GM19035 (cell line): ENCODE measurements at regions not wholly inside any gene's neighbourhood (a gene's known extent, or its start where the extent isn't known, plus 50 kb on each side); places are given as distances from the start of the nearest gene placed in this dataset.

ENCODE experiments used
- ATAC-seq: cut with Tn5 transposase; IDR thresholded peaks from one replicate; pipeline ENCODE4 v1.9.1; 2021; ENCODE audit not compliant: unreplicated experiment

DNA sequence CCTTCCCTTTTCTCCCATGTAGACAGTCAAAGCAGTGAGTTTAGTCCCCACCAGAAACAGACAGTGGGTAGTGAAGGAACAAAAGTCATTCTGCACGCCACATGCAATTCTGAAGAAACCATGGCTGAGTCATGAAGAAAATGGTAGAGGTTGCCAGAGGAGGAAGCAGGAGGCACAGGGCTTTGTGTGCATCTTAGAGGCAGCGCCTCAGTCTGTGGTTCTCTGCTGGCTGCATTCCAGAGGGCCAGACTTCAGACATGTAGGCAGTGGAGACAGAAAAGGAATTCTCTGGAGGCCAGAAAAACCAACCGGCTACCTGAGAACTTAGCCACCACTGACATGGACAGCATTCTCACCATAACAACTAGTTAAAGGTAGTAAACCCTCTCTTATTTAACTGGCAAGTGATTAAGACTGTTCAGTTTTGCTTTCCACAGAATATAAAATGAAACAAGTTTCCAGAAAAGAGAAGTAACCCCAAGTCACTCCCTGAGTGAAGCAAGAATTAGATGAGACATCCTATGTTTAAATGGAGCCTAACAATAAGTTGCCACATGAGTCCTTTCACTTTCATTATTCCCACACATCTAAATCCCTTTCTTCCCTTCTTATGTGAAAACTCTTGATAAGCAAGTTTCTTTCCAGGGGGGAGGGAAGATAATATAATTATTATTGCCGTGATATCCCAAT is 556.1 kb downstream of the SOX6 start:
- ATAC-seq: no peak

DNA sequence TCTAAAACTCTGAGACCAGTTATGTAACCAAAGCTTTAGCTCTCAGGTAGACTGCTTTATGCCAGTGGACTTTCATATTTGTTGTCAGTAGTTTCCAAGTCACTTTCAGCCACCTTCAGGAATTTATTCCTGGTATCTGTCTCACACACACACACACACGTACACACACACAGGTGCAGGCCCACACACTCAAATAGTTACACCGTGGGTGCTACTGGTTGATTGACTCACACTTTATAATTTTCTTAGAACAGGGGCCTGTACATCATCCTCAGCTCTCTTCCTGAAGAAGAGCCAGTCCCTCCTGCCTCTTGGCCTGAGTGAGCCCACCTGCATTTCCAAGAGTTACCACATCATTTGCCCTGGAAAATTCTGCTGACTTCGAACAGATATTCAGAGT is 555.2 kb downstream of the SOX6 start:
- no peak for ATAC-seq

DNA sequence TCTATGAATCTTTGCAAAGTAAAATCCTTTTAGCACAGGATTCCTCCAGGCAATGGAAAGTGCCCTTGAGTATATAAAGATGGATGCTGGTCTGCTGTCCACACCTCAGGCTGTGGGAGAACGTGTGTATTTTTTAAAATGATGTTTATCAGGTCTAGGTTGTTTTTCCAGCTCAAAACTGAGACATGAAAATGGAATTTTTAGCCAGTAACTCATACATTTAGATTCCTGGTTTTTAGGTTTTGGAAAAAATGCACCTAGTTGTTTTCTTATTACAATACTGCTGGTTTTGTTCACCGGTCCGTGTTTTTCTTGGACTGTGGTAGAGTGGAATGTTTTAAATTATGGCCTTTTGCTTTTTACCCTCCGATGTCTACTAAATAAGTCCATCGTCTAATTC is 554.7 kb downstream of the SOX6 start:
- no peak for ATAC-seq

DNA sequence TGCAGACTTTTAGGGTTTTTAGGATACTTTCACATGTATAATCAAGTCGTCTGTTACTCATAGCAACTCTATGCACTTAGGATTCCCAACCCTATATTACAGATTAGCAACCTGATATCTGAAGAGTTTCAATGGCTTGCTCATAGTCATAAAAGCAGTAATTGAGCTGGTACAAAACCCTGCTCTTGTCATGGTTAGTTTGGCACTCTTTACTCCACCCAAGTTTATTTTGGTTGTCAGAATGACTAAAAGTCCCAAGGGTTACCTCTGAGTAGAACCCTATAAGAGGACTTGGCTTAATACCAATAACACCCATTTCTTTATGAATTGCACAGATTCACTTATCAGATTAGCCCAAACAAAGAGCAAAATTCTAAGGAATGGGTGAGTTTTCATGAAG is 550.6 kb downstream of the SOX6 start:
- ATAC-seq: no peak

DNA sequence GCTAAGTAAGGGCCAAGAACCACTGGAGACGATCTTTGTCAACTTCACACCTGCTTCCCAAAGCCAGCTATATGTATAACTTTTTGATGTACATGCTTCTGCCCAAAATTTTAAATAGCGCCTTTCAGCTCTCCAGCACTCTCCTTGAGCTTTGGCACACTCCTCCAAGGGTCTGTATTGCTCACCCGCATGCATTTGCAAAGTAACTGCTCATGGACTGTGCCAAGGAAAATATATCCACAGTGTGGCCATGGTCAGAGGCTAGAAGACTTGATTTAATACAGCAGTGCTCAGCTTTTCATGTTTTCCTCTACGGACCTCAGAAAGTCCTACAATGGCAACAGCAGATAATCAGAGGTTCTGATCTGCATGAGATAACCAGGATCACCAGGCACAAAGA is 550.1 kb downstream of the SOX6 start:
- no peak for ATAC-seq

DNA sequence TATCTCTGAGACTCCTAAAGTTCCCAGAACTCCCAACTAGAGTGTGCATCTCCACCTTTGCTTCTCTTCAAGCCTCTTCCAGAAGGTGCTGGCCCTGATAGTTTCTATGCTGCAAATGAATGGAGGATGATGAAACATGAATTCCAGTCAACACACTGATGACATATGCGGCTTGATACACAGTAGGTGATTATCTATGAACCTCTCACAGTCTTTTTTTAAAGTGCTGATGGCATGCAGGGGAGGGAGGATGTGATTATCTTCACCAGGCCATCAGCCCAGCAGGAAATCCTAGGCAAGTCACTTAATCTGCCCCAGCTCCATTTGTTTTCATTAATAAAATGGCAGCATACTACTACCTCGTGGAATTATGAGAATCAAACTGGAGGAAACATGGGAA is 548.5 kb downstream of the SOX6 start:
- no peak for ATAC-seq

DNA sequence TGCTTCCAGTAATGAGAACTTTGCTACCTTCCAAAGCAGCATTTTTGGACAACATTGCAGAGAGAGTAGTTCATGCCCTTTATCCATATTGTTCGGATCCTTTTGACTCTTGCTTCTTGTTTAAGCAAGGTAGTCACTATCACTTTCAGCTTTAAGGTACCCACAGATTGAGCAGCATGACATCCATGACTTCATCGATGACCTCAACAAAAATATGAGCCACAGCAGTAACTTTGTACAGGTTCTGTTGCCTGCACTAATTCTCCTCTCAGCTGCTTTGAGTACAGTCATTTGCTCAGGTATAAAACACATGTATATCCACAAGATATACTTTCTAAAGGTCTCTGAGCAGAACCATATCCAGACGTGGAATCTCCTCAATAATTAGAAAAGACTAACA is 546.3 kb downstream of the SOX6 start:
- no peak for ATAC-seq

DNA sequence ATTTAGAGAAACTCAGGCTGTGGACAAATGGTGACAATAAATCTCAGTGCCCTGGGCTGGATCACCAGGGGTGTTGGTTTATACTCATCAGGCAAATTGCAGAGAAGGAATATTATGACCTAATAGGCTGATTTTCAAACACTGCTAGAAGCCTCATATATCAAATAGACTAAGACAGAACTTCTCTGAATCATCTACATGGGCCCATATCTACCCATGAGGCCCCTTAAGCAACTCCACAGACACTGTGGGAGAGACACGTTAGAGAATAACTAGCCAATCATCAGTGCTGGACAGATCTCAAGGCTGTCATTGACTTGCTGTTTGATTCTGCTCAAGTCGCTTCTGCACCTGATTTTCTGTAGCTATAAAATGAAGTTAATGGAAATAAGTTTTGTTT is 545.8 kb downstream of the SOX6 start:
- ATAC-seq: no peak

DNA sequence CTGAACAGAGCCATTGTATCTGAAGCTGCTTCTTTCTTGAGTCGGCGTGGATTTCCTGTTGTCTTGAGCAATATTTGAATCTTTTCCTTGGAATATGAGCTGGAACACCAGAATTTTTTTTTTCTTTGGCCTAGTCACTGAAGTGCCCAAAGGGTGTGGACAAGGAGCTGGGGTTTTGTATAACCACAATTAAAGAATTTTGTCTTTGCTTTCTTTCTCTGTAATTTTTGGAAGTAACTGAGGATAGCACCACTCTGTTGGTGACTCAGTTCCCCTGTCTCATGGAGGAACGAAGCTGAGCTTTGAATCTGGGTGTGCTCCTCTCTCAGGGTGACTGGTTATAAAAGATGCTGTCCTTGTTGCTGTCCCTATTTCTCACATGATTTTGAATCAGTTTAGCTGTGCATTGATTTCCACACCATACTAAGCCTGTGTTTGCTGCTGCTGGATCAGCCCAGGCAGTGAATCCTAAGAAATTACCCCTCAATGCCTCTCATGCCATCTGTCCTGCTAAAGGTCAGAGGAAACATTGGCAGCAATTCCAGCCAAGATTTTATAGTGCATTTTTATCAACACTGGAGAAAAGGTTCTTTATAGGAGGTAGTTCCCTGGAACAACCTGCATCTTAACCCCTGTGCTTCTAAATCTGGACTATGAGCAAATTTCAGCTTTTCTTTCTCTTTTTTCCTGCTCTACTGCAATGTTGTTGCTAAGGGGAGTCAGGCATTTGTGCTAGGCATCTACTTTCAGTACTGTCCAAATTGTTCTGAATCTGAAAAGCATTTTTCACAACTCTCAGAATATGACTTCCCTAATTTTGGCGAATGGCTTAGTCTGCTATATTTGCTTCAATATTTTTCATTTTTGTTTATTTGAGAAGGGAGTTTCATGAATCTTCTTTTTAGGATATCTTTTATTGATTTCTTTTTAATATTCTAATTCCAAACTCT is 540.8 kb downstream of the SOX6 start:
- ATAC-seq: no peak

DNA sequence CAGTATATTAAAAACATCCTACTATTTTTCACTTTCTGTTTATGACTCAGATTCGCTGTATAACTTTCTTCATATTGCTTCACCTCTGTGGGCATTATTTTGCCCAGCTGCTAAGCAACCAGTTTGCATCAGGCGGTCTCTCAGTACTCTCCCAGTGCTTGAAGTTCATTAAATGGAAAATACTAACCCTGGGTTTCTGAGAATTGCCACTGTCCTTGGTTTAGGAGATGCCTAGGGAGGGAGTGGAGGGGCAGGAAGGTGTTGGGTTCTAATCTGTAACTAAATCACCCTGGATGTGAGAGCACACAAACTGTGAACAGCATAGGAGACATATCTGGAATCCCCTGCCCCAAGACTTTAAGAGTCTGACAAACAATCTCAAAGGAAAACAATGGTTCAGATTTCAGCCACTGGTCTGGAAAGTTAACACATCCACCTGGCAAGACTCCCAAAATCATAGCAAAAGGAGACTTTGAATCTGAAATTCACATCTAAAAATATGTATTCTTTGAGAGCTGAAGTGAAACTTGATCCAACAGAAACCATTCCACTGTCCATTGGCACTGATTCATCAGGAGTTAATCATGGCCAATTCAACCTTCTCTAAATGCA is 540.0 kb downstream of the SOX6 start:
- no peak for ATAC-seq

DNA sequence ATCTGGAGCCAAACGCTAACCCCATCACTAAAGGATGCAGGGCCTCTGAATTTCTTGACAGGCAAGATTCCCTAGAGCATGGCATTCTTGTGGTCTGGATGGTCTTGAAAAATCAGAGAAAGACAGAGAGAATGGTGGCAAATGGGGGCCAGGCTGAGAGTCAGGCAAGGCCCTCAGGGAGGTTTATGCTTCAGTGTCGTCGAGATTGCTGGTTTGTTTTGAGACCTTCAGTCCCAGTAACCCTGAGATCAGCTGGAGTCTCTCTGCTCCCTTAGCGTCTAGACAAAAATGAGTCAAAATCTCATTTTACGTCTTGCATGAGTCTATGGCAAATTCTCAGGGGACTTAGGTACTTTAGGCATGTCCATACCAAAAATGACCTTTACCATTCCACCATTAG is 539.3 kb downstream of the SOX6 start:
- no peak for ATAC-seq

DNA sequence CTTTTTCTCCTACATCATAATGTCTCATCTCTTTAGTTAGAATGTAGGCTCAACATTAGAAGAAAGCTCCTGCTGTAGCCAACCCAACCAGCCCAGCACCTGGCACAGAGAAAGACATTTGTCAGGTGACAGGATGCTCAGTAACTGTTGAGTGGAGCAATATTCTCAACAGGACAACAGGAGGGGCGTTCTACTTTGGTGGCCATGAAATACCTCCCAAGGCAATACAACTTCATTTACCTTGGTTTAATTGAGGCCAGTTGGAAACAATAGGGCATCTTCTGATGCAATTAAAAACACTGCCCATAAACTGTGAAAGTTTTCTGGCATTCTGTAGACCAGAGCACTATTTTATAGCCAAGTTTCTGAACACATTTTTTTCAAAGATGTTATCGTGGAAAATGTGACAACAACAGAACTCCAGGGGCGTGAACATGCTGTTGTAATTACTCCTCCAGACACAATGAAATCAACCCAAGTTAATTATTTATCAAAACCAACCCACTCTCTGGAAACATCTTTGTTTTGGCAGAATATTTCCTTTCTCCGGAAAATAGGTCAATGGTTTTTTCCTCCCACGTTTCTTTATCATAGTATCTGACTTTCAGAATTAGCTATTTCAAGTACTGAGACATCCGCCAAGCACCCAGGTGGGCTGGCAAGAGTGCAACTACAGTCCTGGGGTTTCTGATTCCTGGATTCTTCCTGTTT is 538.1 kb downstream of the SOX6 start:
- no peak for ATAC-seq

DNA sequence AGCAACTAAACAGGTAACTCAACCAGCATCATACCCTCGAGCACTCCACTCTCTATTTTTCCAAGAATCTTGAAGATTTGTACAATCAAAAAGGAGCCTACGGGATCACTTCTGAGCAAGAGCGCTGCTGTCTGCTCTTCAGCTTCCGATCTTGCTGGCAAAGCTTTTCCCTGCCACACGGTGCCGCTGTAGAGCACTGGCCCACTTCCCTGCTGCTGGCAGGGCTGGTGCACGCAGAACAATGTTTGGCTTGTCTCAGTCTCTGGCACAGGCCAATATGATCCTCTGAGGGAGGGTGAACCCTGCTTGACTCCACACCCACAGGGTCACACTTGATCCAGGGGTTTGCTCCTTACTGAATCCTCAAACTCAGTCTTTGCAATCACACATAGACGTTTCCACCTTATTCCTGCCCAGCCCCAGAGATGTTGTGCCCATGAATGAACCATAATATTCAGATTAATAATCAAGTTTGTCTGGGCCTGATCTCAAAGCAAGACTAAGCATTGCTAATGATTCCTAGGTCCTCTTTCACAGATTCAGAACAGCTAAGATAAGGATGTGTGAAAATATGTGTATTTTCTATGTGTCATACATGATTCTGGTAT is 536.6 kb downstream of the SOX6 start:
- ATAC-seq: peak; percentile 82

DNA sequence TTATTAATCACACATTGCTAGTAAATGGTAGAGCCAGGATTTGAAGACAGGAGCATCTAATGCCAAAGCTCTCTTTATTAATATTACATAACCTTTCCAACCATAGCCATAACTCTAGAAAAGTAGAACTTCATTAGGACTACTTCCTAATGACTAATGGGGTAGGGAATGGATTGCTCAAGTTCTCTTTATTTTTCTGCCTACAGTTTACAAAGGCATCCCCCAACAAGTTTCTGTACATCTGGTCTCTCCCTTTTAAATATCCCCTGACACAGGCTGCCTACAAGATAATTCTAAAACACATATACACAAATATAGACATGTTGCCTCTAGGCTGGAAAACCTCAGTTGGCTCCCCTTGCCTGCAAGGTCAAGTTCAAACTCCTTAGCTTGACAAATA is 534.9 kb downstream of the SOX6 start:
- no peak for ATAC-seq

DNA sequence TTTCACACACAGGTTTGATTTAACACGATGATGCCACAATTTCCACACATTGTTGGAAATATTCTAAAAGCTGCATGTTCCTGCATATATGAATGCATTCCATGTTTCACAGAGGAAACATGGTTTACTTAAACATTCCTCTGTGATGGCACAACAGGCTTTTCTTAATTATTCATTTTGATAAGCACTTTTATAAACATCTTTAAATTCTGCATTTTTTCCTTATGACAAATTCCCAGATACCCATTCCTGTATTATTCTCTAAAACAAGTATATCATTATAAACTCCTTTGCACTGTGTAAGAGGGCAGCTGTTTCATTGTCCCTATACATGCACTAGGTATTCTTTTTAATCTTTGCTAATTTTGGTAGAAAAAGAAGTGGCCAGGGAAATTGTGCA is 532.3 kb downstream of the SOX6 start:
- no peak for ATAC-seq

DNA sequence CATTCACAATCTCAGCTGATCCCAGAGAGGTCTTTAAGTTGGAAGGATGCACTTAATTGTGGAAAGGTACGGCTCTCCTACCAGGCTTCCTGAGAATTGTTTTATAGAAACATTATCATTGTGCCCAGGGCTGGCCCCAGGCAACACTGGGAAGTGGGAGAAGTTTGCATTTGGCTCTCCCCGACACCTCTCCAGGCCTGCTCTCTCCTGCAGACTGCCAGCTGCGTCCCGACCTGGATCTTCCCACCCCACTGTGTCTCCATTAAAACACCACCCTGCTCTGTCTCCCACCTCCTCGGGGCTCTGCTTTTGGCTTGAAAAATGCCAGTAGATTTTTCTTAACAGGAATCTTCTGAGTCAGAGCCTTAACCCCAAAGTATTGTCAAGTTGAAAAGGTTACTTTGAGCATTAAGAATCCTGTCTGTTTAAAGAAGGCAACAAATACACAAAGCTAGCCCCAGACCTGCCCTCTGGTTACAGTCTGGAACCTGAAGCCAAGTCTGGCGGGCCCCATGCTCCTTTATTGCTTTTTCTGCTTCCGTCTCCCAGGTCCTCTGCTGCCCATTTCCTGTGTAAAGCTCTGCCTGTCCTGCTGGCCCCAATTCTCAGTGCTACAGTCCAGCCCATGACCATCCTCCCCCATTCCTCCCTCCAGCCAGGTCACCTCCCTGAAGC is 530.2 kb downstream of the SOX6 start:
- no peak for ATAC-seq

DNA sequence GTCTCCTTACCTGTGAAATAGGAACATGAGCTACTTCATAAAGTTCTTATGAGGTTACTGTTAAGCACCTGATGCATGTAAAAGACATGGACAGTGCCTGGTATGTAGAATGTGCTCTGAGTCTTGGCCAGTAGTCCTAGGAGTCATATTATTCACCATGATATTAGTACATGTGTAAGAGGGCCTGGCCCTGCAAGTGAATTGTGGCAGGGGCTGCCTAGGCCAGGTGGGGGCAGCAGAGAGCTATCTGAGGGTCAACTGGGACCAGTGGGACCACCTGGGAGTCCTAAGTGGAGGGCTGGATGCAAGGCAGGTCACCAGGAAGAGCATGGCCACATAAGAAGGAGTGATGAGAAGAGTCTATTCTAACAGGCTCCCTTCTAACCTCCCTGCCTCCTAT is 529.5 kb downstream of the SOX6 start:
- peak; percentile 66 for ATAC-seq

DNA sequence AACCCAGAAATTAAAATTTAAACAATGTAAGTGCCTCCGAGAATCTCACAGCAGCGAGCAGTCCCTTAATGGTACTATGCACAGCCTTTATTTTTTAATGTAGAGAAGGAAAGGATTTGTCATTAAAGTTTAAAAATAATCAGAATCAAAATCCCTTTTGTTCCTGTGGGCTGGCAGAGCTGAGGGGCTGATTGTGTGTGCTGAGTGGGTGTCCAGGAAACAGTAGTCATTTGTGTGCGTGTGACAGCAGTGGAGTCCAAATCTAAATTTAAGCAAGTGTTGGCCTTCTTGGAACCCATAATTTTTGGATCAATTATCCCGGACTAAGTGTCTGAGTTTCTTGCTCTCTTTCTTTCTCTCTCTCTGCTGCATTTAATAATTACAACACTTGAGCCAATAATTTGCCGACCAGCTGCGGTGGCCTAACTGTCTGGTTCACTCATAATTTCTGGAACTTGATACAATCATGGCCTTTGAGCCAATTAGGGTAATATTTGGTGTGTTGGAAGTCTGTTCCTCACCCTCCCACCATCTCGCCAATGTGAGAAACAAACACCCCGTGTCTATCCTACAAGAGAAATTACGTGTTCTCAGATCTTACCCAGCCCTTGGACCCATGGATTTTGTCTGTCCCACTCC is 528.0 kb downstream of the SOX6 start:
- no peak for ATAC-seq

DNA sequence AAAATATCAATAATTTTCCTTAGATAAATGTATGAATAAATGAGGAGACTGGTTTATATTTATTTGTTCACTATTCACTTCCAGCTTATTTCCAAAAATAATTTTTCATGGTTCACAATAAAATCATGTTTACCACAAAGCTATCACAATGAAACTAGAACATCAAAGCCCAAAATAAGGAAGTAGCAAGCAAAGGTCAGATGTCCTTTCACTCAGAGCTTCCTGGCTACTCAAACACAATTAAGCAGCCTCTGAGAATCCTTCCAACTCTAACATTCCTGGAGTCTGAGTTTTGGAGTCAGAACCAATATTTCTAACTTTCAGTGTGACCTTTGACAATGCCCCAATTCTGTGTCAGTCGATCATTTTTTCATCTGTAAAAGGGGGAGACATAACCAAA is 527.0 kb downstream of the SOX6 start:
- no peak for ATAC-seq
